Upper lobe of right lung (tissue), 1 donor: ENCODE measurements at regions not wholly inside any gene's neighbourhood (a gene's known extent, or its start where the extent isn't known, plus 50 kb on each side); places are given as distances from the start of the nearest gene placed in this dataset.

Experiments
- ATAC-seq: fragments of 200-7000 bp; cut with Tn5 transposase; one replicate; pipeline ENCODE4 v1.9.1; 2020; ENCODE audit warnings: mild to moderate bottlenecking, moderate library complexity
- DNase-seq: peaks from one replicate; pipeline ENCODE4 v3.0.0-alpha.2; 2020
- H3K27ac ChIP-seq: fragments of 200-600 bp; one replicate; pipeline ENCODE4 v1.8.0; 2022
- H3K27me3 ChIP-seq: fragments of 200-600 bp; one replicate; pipeline ENCODE4 v1.8.0; 2022; ENCODE audit warnings: mild to moderate bottlenecking
- H3K36me3 ChIP-seq: fragments of 200-600 bp; one replicate; pipeline ENCODE4 v1.8.0; 2022
- H3K4me1 ChIP-seq: fragments of 200-600 bp; one replicate; pipeline ENCODE4 v1.8.0; 2022
- H3K4me3 ChIP-seq: fragments of 200-600 bp; one replicate; pipeline ENCODE4 v1.8.0; 2022; ENCODE audit warnings: mild to moderate bottlenecking
- H3K9me3 ChIP-seq: fragments of 200-600 bp; one replicate; pipeline ENCODE4 v1.8.0; 2022
- intact Hi-C: fragments of 100-400 bp; cut with DNase I; formaldehyde crosslinking; loops from one replicate; pipeline ENCODE4 v1.11.0; 2022
- TF ChIP-seq, protein P1 (sequence below): fragments of 200-600 bp; IDR thresholded peaks from one replicate; pipeline ENCODE4 v1.8.0; 2022; ENCODE audit warnings: antibody characterized with exemption
- donor health status: DM: no; HTN: yes; CAD: no; lungs with severe emphysema.

DNA sequence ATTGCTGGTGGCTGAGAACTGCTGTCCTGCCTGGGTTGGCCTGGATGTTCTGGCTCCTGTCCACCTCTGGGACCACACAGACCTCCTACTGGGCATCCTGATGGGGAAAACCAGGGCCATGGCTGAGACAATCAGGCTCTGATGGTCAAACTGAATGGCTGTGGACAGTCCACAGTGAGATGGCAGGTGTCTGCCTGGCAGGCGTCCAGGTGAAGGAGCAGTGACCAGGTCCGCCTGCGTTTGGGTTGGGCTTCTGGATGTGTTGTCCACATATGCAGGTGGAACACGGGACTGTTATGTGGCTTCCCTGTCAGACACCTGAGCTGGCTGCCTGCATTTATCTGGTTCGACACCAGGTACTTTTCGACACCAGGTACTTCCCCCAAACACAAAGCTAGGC is 241.7 kb downstream of the BUB3 start:
- Histone ChIP-seq H3K27ac (no peak overlapping the region), H3K4me1 (no peaks in the 10 kb centered on the region), H3K36me3 (no peaks in the 10 kb centered on the region), H3K27me3 (no peaks in the 10 kb centered on the region), H3K4me3 (no peak overlapping the region), H3K9me3 (no peaks in the 10 kb centered on the region)
- ATAC-seq (no peak), DNase-seq (no peak)
- intact Hi-C loops: no loop called here
- TF ChIP-seq, protein P1, sequence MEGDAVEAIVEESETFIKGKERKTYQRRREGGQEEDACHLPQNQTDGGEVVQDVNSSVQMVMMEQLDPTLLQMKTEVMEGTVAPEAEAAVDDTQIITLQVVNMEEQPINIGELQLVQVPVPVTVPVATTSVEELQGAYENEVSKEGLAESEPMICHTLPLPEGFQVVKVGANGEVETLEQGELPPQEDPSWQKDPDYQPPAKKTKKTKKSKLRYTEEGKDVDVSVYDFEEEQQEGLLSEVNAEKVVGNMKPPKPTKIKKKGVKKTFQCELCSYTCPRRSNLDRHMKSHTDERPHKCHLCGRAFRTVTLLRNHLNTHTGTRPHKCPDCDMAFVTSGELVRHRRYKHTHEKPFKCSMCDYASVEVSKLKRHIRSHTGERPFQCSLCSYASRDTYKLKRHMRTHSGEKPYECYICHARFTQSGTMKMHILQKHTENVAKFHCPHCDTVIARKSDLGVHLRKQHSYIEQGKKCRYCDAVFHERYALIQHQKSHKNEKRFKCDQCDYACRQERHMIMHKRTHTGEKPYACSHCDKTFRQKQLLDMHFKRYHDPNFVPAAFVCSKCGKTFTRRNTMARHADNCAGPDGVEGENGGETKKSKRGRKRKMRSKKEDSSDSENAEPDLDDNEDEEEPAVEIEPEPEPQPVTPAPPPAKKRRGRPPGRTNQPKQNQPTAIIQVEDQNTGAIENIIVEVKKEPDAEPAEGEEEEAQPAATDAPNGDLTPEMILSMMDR: no peak

DNA sequence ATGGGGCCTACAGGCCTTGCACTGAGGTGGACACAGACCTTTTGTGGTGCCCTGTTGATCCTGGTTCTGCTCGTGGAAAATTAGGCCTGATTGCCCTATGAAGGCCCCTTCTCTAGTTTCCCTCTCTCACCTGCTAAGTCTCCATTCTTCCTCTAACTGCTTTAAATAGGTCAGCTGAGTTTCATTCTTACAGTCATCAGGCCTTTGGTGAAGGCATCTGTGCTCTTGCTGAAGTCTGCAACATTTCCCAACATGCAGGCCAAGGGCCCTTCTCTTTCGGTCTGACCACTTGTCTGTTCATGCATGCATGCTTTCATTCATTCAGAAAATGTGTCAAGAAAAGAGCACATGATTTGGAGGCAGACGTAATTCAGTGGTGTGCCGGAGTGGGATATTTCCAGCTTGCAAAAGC is 244.0 kb downstream of the BUB3 start:
- no peak for ATAC-seq
- no peaks in the 10 kb centered on the region for H3K4me1 ChIP-seq
- no peak for DNase-seq
- TF ChIP-seq, protein P1: no peak
- H3K27me3 ChIP-seq: no peaks in the 10 kb centered on the region
- intact Hi-C loops: no loop called here
- no peaks in the 10 kb centered on the region for H3K9me3 ChIP-seq
- H3K27ac ChIP-seq: no peak overlapping the region
- no peaks in the 10 kb centered on the region for H3K36me3 ChIP-seq
- H3K4me3 ChIP-seq: no peak overlapping the region

DNA sequence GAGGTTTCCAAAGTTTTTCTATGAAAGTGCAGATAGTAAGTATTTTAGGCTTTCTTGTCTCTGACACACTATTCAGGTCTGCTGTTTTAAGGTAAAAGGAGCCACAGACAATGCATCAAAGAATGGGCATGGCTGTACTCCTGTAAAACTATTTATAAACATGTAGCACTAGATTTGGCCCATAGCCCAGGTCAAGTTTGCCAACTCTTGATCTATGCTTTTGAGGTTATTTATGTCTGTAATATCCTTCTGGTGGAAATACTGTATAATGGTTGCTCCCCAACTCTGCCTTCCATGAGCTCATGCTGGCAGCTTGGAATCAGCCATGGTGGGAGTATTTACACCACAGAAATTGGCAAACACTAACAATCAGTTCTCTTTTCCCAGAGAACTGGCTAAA is 244.6 kb downstream of the BUB3 start:
- intact Hi-C loops: no loop called here
- H3K4me1 ChIP-seq: no peaks in the 10 kb centered on the region
- H3K4me3 ChIP-seq: no peak overlapping the region
- TF ChIP-seq, protein P1: no peak
- DNase-seq: no peak
- H3K27ac ChIP-seq: no peak overlapping the region
- no peaks in the 10 kb centered on the region for H3K9me3 ChIP-seq
- no peak for ATAC-seq
- no peaks in the 10 kb centered on the region for H3K36me3 ChIP-seq
- H3K27me3 ChIP-seq: no peaks in the 10 kb centered on the region

DNA sequence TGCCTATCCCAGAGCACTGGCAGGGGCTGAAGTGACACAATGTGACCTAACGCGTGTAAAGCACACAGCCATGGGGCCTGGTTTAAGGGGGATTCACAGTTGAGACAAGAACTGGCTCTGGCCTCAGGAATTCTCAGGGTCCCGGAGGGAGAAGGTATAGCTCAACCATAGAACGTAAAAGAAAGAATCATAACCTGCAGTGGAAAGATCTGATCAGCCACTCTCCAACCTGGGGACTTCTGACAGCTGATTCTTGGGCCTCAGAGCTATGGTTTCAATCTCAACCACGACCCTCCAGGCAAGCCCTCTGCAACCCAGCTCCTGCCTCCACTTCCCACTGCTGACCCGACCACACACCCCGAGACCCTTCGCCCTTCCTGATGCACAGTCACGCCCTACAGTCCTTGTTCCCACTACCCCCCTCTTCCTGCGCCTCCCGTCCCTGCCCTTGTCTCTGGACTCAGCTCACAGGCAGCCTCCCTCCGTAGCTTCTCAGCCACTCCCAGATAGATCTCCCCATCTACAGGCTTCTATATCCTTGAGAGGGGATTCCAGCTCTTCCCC is 245.2 kb downstream of the BUB3 start:
- TF ChIP-seq, protein P1: no peak

DNA sequence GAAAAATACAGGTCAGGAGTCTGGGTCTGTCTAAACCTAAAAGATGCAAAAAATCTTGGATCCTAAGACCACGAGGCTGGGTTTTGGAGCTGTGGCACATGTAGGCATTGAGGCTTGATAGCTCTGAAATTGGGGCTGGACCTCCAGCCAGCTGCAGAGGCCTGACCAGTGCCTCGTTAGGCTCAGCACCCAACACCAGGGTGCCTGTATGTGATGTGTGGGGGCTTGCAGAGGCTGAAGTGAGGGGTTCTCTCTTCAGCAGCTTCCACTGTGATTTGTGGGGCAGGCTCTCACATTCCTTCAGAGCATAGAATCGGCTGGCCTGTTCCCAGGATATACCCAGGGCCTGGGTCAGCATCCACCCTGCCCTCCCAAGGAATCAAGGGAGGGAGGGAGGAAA is 247.8 kb downstream of the BUB3 start:
- peaks cover 11% of the 10 kb centered on the region for H3K9me3 ChIP-seq
- H3K27ac ChIP-seq: no peak overlapping the region
- H3K27me3 ChIP-seq: no peaks in the 10 kb centered on the region
- no peak for ATAC-seq
- H3K4me1 ChIP-seq: no peaks in the 10 kb centered on the region
- no peaks in the 10 kb centered on the region for H3K36me3 ChIP-seq
- no peak for DNase-seq
- H3K4me3 ChIP-seq: no peak overlapping the region
- intact Hi-C loops: no loop called here
- TF ChIP-seq, protein P1: no peak

More for the DNA sequence above, 245.2 kb downstream of the BUB3 start:
- DNase-seq: no peak
- Histone ChIP-seq H3K4me1 (no peaks in the 10 kb centered on the region), H3K27me3 (no peaks in the 10 kb centered on the region), H3K4me3 (no peak overlapping the region), H3K36me3 (no peaks in the 10 kb centered on the region), H3K27ac (no peak overlapping the region), H3K9me3 (peaks cover 2% of the 10 kb centered on the region)
- no peak for ATAC-seq
- intact Hi-C loops: no loop called here

DNA sequence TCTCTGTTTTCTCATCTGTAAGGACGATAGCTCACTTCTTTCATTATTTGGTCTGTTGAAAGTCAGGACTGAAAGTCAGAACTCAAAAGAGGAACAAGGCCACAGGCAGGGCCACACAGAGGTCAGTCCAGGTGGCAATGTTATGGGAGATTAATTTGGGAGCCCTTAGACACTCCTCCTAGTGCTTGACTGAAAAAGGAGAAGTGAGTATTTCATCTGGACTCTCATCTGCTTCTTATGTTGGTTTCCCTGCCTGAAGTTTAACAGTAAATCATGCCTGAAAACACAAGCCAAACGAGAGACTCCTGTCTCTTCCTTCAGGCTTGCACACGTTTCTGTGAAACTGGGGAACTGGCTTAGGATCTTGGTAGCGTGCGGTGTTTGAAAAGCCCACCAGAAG is 248.5 kb downstream of the BUB3 start:
- TF ChIP-seq, protein P1: no peak
- Histone ChIP-seq H3K9me3 (peaks cover 11% of the 10 kb centered on the region), H3K27ac (no peak overlapping the region), H3K36me3 (no peaks in the 10 kb centered on the region), H3K4me3 (no peak overlapping the region), H3K4me1 (no peaks in the 10 kb centered on the region), H3K27me3 (no peaks in the 10 kb centered on the region)
- intact Hi-C loops: no loop called here
- no peak for DNase-seq
- peak; percentile 40 for ATAC-seq
